Tibial nerve (tissue), 4 donors: ENCODE measurements at regions not wholly inside any gene's neighbourhood (a gene's known extent, or its start where the extent isn't known, plus 50 kb on each side); places are given as distances from the start of the nearest gene placed in this dataset.

Experiments
- DNase-seq, 2 donors: peaks; one replicate each; pipeline ENCODE4 v3.0.0-alpha.2; 2019; ENCODE audit warnings: low spot score in 2 of 2
- H3K27ac ChIP-seq, 4 donors: fragments of 200-600 bp; sonication (generic) in 3 of 4; one replicate each; pipeline ENCODE4 v1.5.1; 2017 to 2019; ENCODE audit warnings: mild to moderate bottlenecking in 1 of 4
- H3K27me3 ChIP-seq, 2 donors: fragments of 200-600 bp; sonication (generic) in 1 of 2; one replicate each; pipeline versions ENCODE4 v1.5.1 to v1.6.0; 2017 to 2019
- H3K36me3 ChIP-seq, 3 donors: fragments of 200-600 bp; sonication (generic); one replicate each; pipeline ENCODE4 v1.5.1; 2018 to 2019
- H3K4me1 ChIP-seq, 4 donors: fragments of 200-600 bp; sonication (generic) in 3 of 4; one replicate each; pipeline ENCODE4 v1.5.1; 2017 to 2019
- H3K4me3 ChIP-seq, 4 donors: fragments of 200-600 bp; sonication (generic) in 3 of 4; one replicate each; pipeline ENCODE4 v1.5.1; 2017 to 2019; ENCODE audit warnings: mild to moderate bottlenecking in 1 of 4, moderate library complexity in 1 of 4
- H3K9me3 ChIP-seq, 4 donors: fragments of 200-600 bp; sonication (generic) in 3 of 4; one replicate each; pipeline ENCODE4 v1.5.1; 2017 to 2019
- CTCF ChIP-seq, 5 experiments: fragments of 200-600 bp in 3 of 5; fragments of 450-650 bp in 2 of 5; sonication (generic) in 3 of 5; IDR thresholded peaks; one replicate each; pipeline ENCODE4 v1.5.1; 2016 to 2019; ENCODE audit warnings: antibody characterized with exemption in 5 of 5, mild to moderate bottlenecking in 3 of 5, moderate library complexity in 2 of 5
- EP300 ChIP-seq, 2 donors: sonication (generic); formaldehyde crosslinking; IDR thresholded peaks; one replicate each; pipeline ENCODE4 v1.6.1; 2017; ENCODE audit warnings: antibody characterized with exemption in 2 of 2, mild to moderate bottlenecking in 1 of 2
- POLR2A ChIP-seq, 2 donors: fragments of 450-650 bp; IDR thresholded peaks; one replicate each; pipeline ENCODE4 v1.6.1; 2017; ENCODE audit warnings: antibody characterized with exemption in 2 of 2, mild to moderate bottlenecking in 2 of 2, moderate library complexity in 2 of 2
- WGBS, 2 donors: methylation state at CpG; one replicate each; pipeline ENCODE4 v1.1.5; 2018; 5-methylcytosine and 5-hydroxymethylcytosine counted together

GRCh38 chr18:73841661-73842060 lies 306.0 kb downstream of the FBXO15 start:
- Histone ChIP-seq H3K4me1 (peaks cover 0 to 6% (median 0%) of the 10 kb centered on the region in 4 donors), H3K27ac (no peak overlapping the region), H3K27me3 (no peaks in the 10 kb centered on the region), H3K4me3 (no peak overlapping the region), H3K36me3 (no peaks in the 10 kb centered on the region), H3K9me3 (no peaks in the 10 kb centered on the region)
- 75 to 81% methylated on average over 1 of the region's 1 CpG for WGBS, 2 donors
- DNase-seq, result no peak
- TF ChIP-seq CTCF (IDR thresholded peaks at IDR 0.05) (no peak), EP300 (IDR thresholded peaks at IDR 0.05) (no peak), POLR2A (IDR thresholded peaks at IDR 0.05) (no peak)

GRCh38 chr18:73840319-73840945 lies 307.2 kb downstream of the FBXO15 start:
- H3K36me3 ChIP-seq, result no peaks in the 10 kb centered on the region
- H3K4me3 ChIP-seq, result no peak overlapping the region
- H3K9me3 ChIP-seq, result no peaks in the 10 kb centered on the region
- peaks cover 0 to 6% (median 0%) of the 10 kb centered on the region in 4 donors for H3K4me1 ChIP-seq
- no peak for DNase-seq
- H3K27ac ChIP-seq, result no peak overlapping the region
- TF ChIP-seq EP300 (IDR thresholded peaks at IDR 0.05) (no peak), POLR2A (IDR thresholded peaks at IDR 0.05) (no peak), CTCF (IDR thresholded peaks at IDR 0.05) (no peak)
- 77 to 78% methylated on average over 11 of the region's 11 CpGs for WGBS, 2 donors
- no peaks in the 10 kb centered on the region for H3K27me3 ChIP-seq

GRCh38 chr18:73839441-73839840 lies 308.2 kb downstream of the FBXO15 start:
- Histone ChIP-seq H3K27ac (no peak overlapping the region), H3K27me3 (no peaks in the 10 kb centered on the region), H3K4me1 (peaks cover 0 to 6% (median 0%) of the 10 kb centered on the region in 4 donors), H3K4me3 (no peak overlapping the region), H3K9me3 (no peaks in the 10 kb centered on the region), H3K36me3 (no peaks in the 10 kb centered on the region)
- DNase-seq, result no peak
- 74 to 82% methylated on average over 4 of the region's 4 CpGs for WGBS, 2 donors
- TF ChIP-seq CTCF (IDR thresholded peaks at IDR 0.05), result no peak
- no peak for TF ChIP-seq EP300 (IDR thresholded peaks at IDR 0.05)

GRCh38 chr18:73838107-73838506 lies 309.5 kb downstream of the FBXO15 start:
- peaks cover 0 to 6% (median 0%) of the 10 kb centered on the region in 4 donors for H3K4me1 ChIP-seq
- H3K27ac ChIP-seq, result no peak overlapping the region
- TF ChIP-seq CTCF (IDR thresholded peaks at IDR 0.05) (no peak), POLR2A (IDR thresholded peaks at IDR 0.05) (no peak), EP300 (IDR thresholded peaks at IDR 0.05) (no peak)
- no peaks in the 10 kb centered on the region for H3K36me3 ChIP-seq
- H3K27me3 ChIP-seq, result no peaks in the 10 kb centered on the region
- no peak overlapping the region for H3K4me3 ChIP-seq
- DNase-seq, result no peak
- H3K9me3 ChIP-seq, result no peaks in the 10 kb centered on the region

- Histone ChIP-seq H3K4me3 (no peak overlapping the region), H3K27me3 (no peaks in the 10 kb centered on the region), H3K4me1 (no peaks in the 10 kb centered on the region), H3K36me3 (no peaks in the 10 kb centered on the region), H3K9me3 (no peaks in the 10 kb centered on the region), H3K27ac (no peak overlapping the region)
- WGBS, 2 donors, result 42 to 52% methylated on average over 8 of the region's 8 CpGs
- TF ChIP-seq POLR2A (IDR thresholded peaks at IDR 0.05) (no peak), EP300 (IDR thresholded peaks at IDR 0.05) (no peak), CTCF (IDR thresholded peaks at IDR 0.05) (no peak)
- DNase-seq, result no peak
Measured at GRCh38 chr18:73835656-73836364, 311.8 kb downstream of the FBXO15 start.
